ENCODE measurements at regions not wholly inside any gene's neighbourhood (a gene's known extent, or its start where the extent isn't known, plus 50 kb on each side); places are given as distances from the start of the nearest gene placed in this dataset.
A peak's percentile ranks its signal among the peaks of the same experiment; 100 is the strongest.

DNA sequence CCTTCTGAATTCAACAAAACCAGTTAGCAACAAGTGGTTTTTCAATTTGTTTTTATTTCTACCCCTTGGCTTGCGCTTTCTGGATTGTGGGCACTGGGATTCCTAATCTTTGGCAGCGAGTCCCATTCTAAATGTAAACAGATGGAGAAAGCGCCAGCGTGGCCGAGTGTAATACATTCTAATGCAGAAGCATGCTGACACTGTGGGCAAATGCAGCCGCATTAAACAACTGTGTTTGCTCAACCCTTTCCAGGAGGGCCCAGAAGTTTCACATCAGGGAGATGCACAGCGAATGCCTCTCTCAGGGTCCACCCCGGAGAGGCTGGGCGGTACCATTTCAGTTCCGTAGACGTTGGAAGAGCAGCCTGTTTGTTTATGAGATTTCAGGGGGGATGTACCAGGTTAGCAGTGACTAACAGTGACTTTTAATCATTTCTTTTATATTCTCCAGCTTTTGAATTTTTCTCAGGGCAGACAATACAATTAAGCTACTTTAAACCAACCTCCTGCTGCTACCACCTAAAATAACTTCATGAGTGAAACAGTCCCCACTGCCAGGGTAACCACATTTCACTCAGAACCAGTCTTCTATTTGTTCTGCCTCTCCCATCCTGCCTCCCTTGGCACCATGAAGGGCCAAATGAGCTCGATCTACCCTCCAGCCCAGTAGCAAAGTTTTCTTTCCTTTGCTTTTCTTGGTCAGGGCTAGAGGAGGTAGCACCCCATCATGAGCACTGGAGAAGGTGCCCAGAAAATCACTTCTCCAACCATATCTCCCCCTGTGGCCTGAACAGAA is 164.2 kb upstream of the ITGB1 start:
- Histone ChIP-seq H3K27me3 (replicated peaks in 1 of 4; ENCODE audit: control extremely low read depth in 1 of 4, control insufficient read depth in 3 of 4, insufficient read depth in 4 of 4, low read length in 3 of 4) (no peaks in the 10 kb centered on the region), H3K36me3 (replicated peaks in 1 of 2; ENCODE audit: control extremely low read depth in 1 of 2, control insufficient read depth in 1 of 2, extremely low read depth in 1 of 2, insufficient read depth in 2 of 2, low read length in 1 of 2) (no peaks in the 10 kb centered on the region), H3K27ac (ENCODE audit: low read length in 2 of 2) (peak overlapping the region in 1 of 2 donors; percentile 20), H4K20me1 (ENCODE audit: control insufficient read depth, insufficient read depth, low read length, poor library complexity, severe bottlenecking) (no peaks in the 10 kb centered on the region), H3K4me2 (replicated peaks; ENCODE audit: low read depth, low read length, poor library complexity, severe bottlenecking) (no peak overlapping the region), H3K4me3 (ENCODE audit: control extremely low read depth in 1 of 5, extremely low read depth in 1 of 5, insufficient read depth in 1 of 5, low read depth in 2 of 5, low read length in 4 of 5) (no peak overlapping the region), H3K9me3 (ENCODE audit: control extremely low read depth in 1 of 3, control insufficient read depth in 2 of 3, insufficient read depth in 1 of 3, low read length in 2 of 3) (no peaks in the 10 kb centered on the region), H3K9ac (ENCODE audit: low read length) (no peak overlapping the region), H3K4me1 (ENCODE audit: control insufficient read depth in 2 of 2, insufficient read depth in 2 of 2, low read length in 2 of 2) (peaks cover 9 to 37% of the 10 kb centered on the region in 2 donors), H2AFZ (ENCODE audit: insufficient read depth, low read depth, low read length, poor library complexity, severe bottlenecking) (no peak overlapping the region), H3K79me2 (ENCODE audit: control insufficient read depth, insufficient read depth, low read length) (no peaks in the 10 kb centered on the region)
- 97% methylated on average over 8 of the region's 12 CpGs for WGBS (ENCODE audit: insufficient coverage)
- no peaks in the 10 kb centered on the region for H3K27me3 Mint-ChIP-seq
- intact Hi-C loops (cut with micrococcal nuclease) = no loop called here
- peaks cover 46% of the 10 kb centered on the region for H3K4me1 Mint-ChIP-seq
- no peak overlapping the region for H3K4me3 Mint-ChIP-seq
- no peak for DNase-seq
- ATAC-seq (ENCODE audit: low read depth) = no peak
- no peaks in the 10 kb centered on the region for H3K9me3 Mint-ChIP-seq (ENCODE audit: insufficient read depth)
- peak overlapping the region; percentile 43 for H3K27ac Mint-ChIP-seq
- TF ChIP-seq, protein P1, sequence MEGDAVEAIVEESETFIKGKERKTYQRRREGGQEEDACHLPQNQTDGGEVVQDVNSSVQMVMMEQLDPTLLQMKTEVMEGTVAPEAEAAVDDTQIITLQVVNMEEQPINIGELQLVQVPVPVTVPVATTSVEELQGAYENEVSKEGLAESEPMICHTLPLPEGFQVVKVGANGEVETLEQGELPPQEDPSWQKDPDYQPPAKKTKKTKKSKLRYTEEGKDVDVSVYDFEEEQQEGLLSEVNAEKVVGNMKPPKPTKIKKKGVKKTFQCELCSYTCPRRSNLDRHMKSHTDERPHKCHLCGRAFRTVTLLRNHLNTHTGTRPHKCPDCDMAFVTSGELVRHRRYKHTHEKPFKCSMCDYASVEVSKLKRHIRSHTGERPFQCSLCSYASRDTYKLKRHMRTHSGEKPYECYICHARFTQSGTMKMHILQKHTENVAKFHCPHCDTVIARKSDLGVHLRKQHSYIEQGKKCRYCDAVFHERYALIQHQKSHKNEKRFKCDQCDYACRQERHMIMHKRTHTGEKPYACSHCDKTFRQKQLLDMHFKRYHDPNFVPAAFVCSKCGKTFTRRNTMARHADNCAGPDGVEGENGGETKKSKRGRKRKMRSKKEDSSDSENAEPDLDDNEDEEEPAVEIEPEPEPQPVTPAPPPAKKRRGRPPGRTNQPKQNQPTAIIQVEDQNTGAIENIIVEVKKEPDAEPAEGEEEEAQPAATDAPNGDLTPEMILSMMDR (IDR thresholded peaks at IDR 0.05) = no peak
- no peak for TF ChIP-seq EZH2 (IDR thresholded peaks at IDR 0.05; ENCODE audit: borderline replicate concordance, insufficient read depth, low read depth, low read length, poor library complexity, severe bottlenecking)
- ChIA-PET POLR2A (no interaction called here), CTCF (no interaction called here)

DNA sequence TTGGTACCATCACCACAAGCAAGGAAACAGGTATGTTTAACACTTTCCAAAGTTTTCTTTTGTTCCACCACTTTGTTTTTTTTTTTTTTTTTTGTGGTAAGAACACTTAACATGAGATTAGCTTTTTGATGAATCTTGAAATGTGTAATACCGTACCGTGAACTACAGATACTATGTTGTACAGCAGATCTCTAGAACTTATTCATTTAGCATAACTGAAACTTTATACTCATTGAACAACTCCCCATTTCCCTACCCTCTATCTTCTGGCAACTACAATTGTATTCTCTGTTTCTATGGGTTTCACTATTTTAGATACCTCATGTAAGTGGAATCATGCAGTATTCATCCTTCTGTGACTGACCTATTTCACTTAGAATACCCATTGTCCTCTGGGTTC is 162.7 kb upstream of the ITGB1 start:
- Mint-ChIP-seq H3K9me3 (ENCODE audit: insufficient read depth) (no peaks in the 10 kb centered on the region), H3K4me1 (peaks cover 47% of the 10 kb centered on the region), H3K27me3 (no peaks in the 10 kb centered on the region), H3K27ac (peak overlapping the region; percentile 3), H3K4me3 (no peak overlapping the region)
- no CpG with 5 or more reads among the region's 2 CpGs for whole genome bisulfite sequencing (ENCODE audit: insufficient coverage)
- ChIA-PET POLR2A (no interaction called here), CTCF (interaction anchor here (2.3 kb wide), 1 partner anchor 111 kb away, joined by 6 read pairs; no protein-coding TSS in a partner anchor)
- no peak overlapping the region for H3K4me3 ChIP-seq (ENCODE audit: control extremely low read depth in 1 of 5, extremely low read depth in 1 of 5, insufficient read depth in 1 of 5, low read depth in 2 of 5, low read length in 4 of 5)
- H3K79me2 ChIP-seq (ENCODE audit: control insufficient read depth, insufficient read depth, low read length) = no peaks in the 10 kb centered on the region
- no peaks in the 10 kb centered on the region for H3K27me3 ChIP-seq (replicated peaks in 1 of 4; ENCODE audit: control extremely low read depth in 1 of 4, control insufficient read depth in 3 of 4, insufficient read depth in 4 of 4, low read length in 3 of 4)
- DNase-seq (no peak), ATAC-seq (ENCODE audit: low read depth) (no peak)
- no peak overlapping the region for H3K4me2 ChIP-seq (replicated peaks; ENCODE audit: low read depth, low read length, poor library complexity, severe bottlenecking)
- TF ChIP-seq EZH2 (IDR thresholded peaks at IDR 0.05; ENCODE audit: borderline replicate concordance, insufficient read depth, low read depth, low read length, poor library complexity, severe bottlenecking) = no peak
- TF ChIP-seq, protein P1 (IDR thresholded peaks at IDR 0.05) = no peak
- H3K9ac ChIP-seq (ENCODE audit: low read length) = no peak overlapping the region
- H4K20me1 ChIP-seq (ENCODE audit: control insufficient read depth, insufficient read depth, low read length, poor library complexity, severe bottlenecking) = no peaks in the 10 kb centered on the region
- peaks cover 9 to 38% of the 10 kb centered on the region in 2 donors for H3K4me1 ChIP-seq (ENCODE audit: control insufficient read depth in 2 of 2, insufficient read depth in 2 of 2, low read length in 2 of 2)
- no peaks in the 10 kb centered on the region for H3K9me3 ChIP-seq (ENCODE audit: control extremely low read depth in 1 of 3, control insufficient read depth in 2 of 3, insufficient read depth in 1 of 3, low read length in 2 of 3)
- intact Hi-C loops (cut with micrococcal nuclease) = no loop called here
- H3K27ac ChIP-seq (ENCODE audit: low read length in 2 of 2) = no peak overlapping the region
- H2AFZ ChIP-seq (ENCODE audit: insufficient read depth, low read depth, low read length, poor library complexity, severe bottlenecking) = no peak overlapping the region
- no peaks in the 10 kb centered on the region for H3K36me3 ChIP-seq (replicated peaks in 1 of 2; ENCODE audit: control extremely low read depth in 1 of 2, control insufficient read depth in 1 of 2, extremely low read depth in 1 of 2, insufficient read depth in 2 of 2, low read length in 1 of 2)

Data from B cell (primary cell).